OCI-LY7 (cell line): ENCODE measurements at regions not wholly inside any gene's neighbourhood (a gene's known extent, or its start where the extent isn't known, plus 50 kb on each side); places are given as distances from the start of the nearest gene placed in this dataset.

Experiments used
- BruUV-seq: library from RNA; stranded (reverse); fragments of 400-500 nt; replicated peaks from 2 replicates; lab custom pipeline; 2021; lab: Mats Ljungman, UMichigan
- CTCF ChIA-PET: fragments of 300-600 bp; sonication (Branson Sonifier 250); formaldehyde crosslinking; loops from one replicate; lab custom pipeline; 2022; ENCODE audit warnings: antibody characterized with exemption; ENCODE audit not compliant: unreplicated experiment; lab: Charles Lee
- POLR2A ChIA-PET: fragments of 300-600 bp; sonication (Branson Sonifier 250); formaldehyde crosslinking; loops from one replicate; lab custom pipeline; 2022; ENCODE audit warnings: antibody characterized with exemption; lab: Charles Lee
- DNase-seq: peaks from one replicate; pipeline ENCODE4 v3.0.0-alpha.2; 2015; ENCODE audit warnings: low spot score
- H2AFZ ChIP-seq: fragments of 200-600 bp; sonication (generic), shearing (Covaris generic); 2 replicates; pipeline ENCODE4 v1.6.1; 2014; ENCODE audit warnings: mild to moderate bottlenecking, antibody characterized with exemption, low read length, moderate library complexity
- H3K27ac ChIP-seq: fragments of 200-600 bp; sonication (generic); 2 replicates; pipeline ENCODE4 v1.5.1; 2014; ENCODE audit warnings: mixed run types, low read depth, mild to moderate bottlenecking, moderate library complexity, low read length, inconsistent platforms; ENCODE audit not compliant: poor library complexity, severe bottlenecking
- H3K36me3 ChIP-seq: fragments of 200-600 bp; sonication (generic); 2 replicates; pipeline ENCODE4 v1.6.1; 2014; ENCODE audit warnings: mild to moderate bottlenecking, antibody characterized with exemption, low read length, moderate library complexity, mixed read lengths; ENCODE audit not compliant: insufficient read depth
- H3K4me1 ChIP-seq: fragments of 200-600 bp; sonication (generic); 2 replicates; pipeline ENCODE4 v1.5.1; 2014; ENCODE audit warnings: mild to moderate bottlenecking, low read length; ENCODE audit not compliant: insufficient read depth, poor library complexity, severe bottlenecking
- H3K4me2 ChIP-seq: fragments of 200-600 bp; sonication (generic); 2 replicates; pipeline ENCODE4 v1.6.1; 2014; ENCODE audit warnings: mild to moderate bottlenecking, low read length
- H3K4me3 ChIP-seq: fragments of 200-600 bp; sonication (generic); 2 replicates; pipeline ENCODE4 v1.5.1; 2014; ENCODE audit warnings: mild to moderate bottlenecking, low read depth, low read length; ENCODE audit not compliant: poor library complexity, severe bottlenecking
- H3K79me2 ChIP-seq: fragments of 200-600 bp; sonication (generic); 2 replicates; pipeline ENCODE4 v1.6.1; 2016; ENCODE audit warnings: low read depth, mild to moderate bottlenecking, low read length, moderate library complexity, mixed read lengths; ENCODE audit not compliant: insufficient read depth
- H3K9me2 ChIP-seq: fragments of 200-600 bp; sonication (generic); 2 replicates; pipeline ENCODE4 v1.6.1; 2016; ENCODE audit warnings: mild to moderate bottlenecking, low read length, mixed read lengths; ENCODE audit not compliant: insufficient read depth
- H3K9me3 ChIP-seq: fragments of 200-600 bp; sonication (generic); 2 replicates; pipeline ENCODE4 v1.6.1; 2014; ENCODE audit warnings: mild to moderate bottlenecking, mixed run types, low read length, mixed read lengths
- H4K20me1 ChIP-seq: fragments of 200-600 bp; sonication (generic); 2 replicates; pipeline ENCODE4 v1.6.1; 2014; ENCODE audit warnings: mild to moderate bottlenecking, antibody characterized with exemption, low read length, moderate library complexity, mixed read lengths; ENCODE audit not compliant: insufficient read depth
- EZH2phosphoT487 ChIP-seq: fragments of 200-600 bp; sonication (generic); IDR thresholded peaks from 2 replicates; pipeline ENCODE4 v1.6.1; 2018; ENCODE audit warnings: low read depth, borderline replicate concordance, mild to moderate bottlenecking, mixed run types, antibody characterized with exemption, low read length, moderate library complexity, mixed read lengths
- intact Hi-C: fragments of 100-400 bp; cut with micrococcal nuclease; formaldehyde crosslinking; loops from one replicate; pipeline ENCODE4 v1.10.0; 2022; ENCODE audit not compliant: unreplicated experiment
- TF ChIP-seq, protein P1 (sequence below): fragments of 200-600 bp; sonication (generic); conservative IDR thresholded peaks from 2 replicates; pipeline ENCODE4 v1.5.1; 2014; ENCODE audit warnings: mild to moderate bottlenecking, antibody characterized with exemption, low read length, moderate library complexity, mixed read lengths

DNA sequence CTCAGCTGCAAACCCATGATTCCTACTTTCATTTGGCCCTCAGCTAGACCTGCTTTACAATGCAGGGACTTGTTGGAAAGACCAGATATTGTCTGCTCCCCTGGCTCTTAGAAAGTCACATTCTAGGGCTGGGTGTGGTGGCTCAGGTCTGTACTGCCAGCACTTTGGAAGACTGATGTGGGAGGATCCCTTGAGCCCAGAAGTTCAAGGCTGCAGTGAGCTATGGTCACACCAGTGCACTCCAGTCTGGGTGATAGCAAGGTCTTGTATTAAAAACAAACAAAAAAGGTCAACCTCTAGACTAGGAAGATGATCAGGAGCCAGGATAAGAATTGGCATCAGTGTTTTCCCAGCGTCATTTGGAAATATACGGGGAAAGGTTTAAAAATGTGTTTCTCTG lies 145.8 kb downstream of the PALM2AKAP2 start:
- Histone ChIP-seq H3K9me3 (no peaks in the 10 kb centered on the region), H3K4me1 (peaks cover 49% of the 10 kb centered on the region), H3K79me2 (no peaks in the 10 kb centered on the region), H2AFZ (peak overlapping the region; percentile 49; the same call in 1 of the 2 replicates), H3K9me2 (no peaks in the 10 kb centered on the region), H3K36me3 (no peaks in the 10 kb centered on the region), H3K4me3 (no peak overlapping the region), H4K20me1 (no peaks in the 10 kb centered on the region), H3K27ac (no peak overlapping the region), H3K4me2 (no peak overlapping the region; the same call in 1 of the 2 replicates)
- ChIA-PET CTCF (no interaction called here), POLR2A (interaction anchor here (0.8 kb wide), 1 partner anchor 25 kb away, joined by 3 read pairs; no protein-coding TSS in a partner anchor)
- BruUV-seq, result no TSS peak
- intact Hi-C loops, result no loop called here
- no peak for DNase-seq
- TF ChIP-seq, protein P1, sequence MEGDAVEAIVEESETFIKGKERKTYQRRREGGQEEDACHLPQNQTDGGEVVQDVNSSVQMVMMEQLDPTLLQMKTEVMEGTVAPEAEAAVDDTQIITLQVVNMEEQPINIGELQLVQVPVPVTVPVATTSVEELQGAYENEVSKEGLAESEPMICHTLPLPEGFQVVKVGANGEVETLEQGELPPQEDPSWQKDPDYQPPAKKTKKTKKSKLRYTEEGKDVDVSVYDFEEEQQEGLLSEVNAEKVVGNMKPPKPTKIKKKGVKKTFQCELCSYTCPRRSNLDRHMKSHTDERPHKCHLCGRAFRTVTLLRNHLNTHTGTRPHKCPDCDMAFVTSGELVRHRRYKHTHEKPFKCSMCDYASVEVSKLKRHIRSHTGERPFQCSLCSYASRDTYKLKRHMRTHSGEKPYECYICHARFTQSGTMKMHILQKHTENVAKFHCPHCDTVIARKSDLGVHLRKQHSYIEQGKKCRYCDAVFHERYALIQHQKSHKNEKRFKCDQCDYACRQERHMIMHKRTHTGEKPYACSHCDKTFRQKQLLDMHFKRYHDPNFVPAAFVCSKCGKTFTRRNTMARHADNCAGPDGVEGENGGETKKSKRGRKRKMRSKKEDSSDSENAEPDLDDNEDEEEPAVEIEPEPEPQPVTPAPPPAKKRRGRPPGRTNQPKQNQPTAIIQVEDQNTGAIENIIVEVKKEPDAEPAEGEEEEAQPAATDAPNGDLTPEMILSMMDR, result no peak
- no peak for TF ChIP-seq EZH2phosphoT487

DNA sequence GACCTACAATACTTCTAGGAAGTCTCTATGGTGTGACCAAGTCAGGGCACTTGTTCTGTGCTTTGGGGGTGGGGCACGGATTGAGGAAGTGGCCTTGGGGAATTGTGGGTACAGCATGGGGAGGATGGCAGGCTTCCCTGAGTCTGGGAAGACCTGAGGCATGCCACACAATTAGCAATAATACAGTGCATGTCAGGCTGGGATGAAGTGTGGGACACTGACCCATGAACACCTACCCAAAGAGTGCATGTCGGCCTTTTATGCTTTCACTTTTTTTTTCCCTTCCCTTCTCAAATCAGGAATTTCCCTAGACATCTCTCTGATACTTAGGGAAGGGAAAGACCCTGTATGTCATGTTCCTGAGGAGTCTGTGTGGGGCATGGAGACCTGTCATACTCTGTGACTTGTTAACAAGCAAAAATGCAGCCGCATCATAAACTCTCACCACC lies 146.4 kb downstream of the PALM2AKAP2 start:
- H3K9me3 ChIP-seq, result no peaks in the 10 kb centered on the region
- DNase-seq, result no peak
- no peaks in the 10 kb centered on the region for H3K36me3 ChIP-seq
- H4K20me1 ChIP-seq, result no peaks in the 10 kb centered on the region
- CTCF ChIA-PET, result no interaction called here
- BruUV-seq, result no TSS peak
- H2AFZ ChIP-seq, result peak overlapping the region; percentile 56; the same call in 1 of the 2 replicates
- intact Hi-C loops, result no loop called here
- peak overlapping the region; percentile 26 for H3K4me2 ChIP-seq
- H3K4me1 ChIP-seq, result peaks cover 42% of the 10 kb centered on the region
- no peak overlapping the region for H3K4me3 ChIP-seq
- no peak overlapping the region for H3K27ac ChIP-seq
- POLR2A ChIA-PET, result interaction anchor here (0.8 to 1.7 kb wide), 2 partner anchors 9 to 26 kb away, joined by 3 to 5 read pairs; no protein-coding TSS in a partner anchor
- no peaks in the 10 kb centered on the region for H3K9me2 ChIP-seq
- TF ChIP-seq EZH2phosphoT487, result no peak
- TF ChIP-seq, protein P1, result no peak
- H3K79me2 ChIP-seq, result no peaks in the 10 kb centered on the region

DNA sequence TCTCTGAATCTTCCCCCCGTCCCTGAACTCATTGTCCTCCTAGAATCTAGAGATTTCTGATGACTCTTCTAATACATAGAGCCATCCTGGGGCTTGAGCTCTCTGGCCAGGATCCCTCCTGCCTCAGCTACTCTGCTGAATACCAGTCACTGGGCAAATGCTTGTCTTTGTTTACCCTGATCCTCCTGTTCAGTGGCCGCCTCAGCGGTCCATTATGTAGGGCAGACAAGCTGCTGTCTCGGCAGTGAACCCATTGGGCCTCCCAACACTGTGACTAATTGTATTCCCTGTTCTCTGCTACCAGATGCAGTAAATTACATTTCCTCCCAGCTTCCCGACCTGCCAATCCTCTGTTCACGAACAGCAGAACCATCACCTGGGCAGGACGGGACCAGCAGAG lies 151.6 kb downstream of the PALM2AKAP2 start:
- ChIA-PET POLR2A (interaction anchor here (0.7 to 2.4 kb wide), 8 partner anchors 9 to 197 kb away, joined by 3 to 10 read pairs (median 4); no protein-coding TSS in a partner anchor), CTCF (interaction anchor here (0.7 to 1.6 kb wide), 4 partner anchors 19 to 40 kb away, joined by 3 to 5 read pairs (median 4); no protein-coding TSS in a partner anchor)
- no peak overlapping the region for H3K4me2 ChIP-seq

More for the DNA sequence above, 151.6 kb downstream of the PALM2AKAP2 start:
- H3K36me3 ChIP-seq, result no peaks in the 10 kb centered on the region
- no peaks in the 10 kb centered on the region for H3K9me3 ChIP-seq
- no peaks in the 10 kb centered on the region for H4K20me1 ChIP-seq
- peaks cover 32% of the 10 kb centered on the region for H3K4me1 ChIP-seq
- no peak for TF ChIP-seq EZH2phosphoT487
- TF ChIP-seq, protein P1, result no peak
- intact Hi-C loops, result no loop called here
- no peaks in the 10 kb centered on the region for H3K9me2 ChIP-seq
- no TSS peak for BruUV-seq
- no peak overlapping the region for H3K4me3 ChIP-seq
- H3K79me2 ChIP-seq, result no peaks in the 10 kb centered on the region
- DNase-seq, result no peak
- no peak overlapping the region for H2AFZ ChIP-seq
- H3K27ac ChIP-seq, result no peak overlapping the region
